A673 (cell line): ENCODE measurements at regions not wholly inside any gene's neighbourhood (a gene's known extent, or its start where the extent isn't known, plus 50 kb on each side); places are given as distances from the start of the nearest gene placed in this dataset.

Experiments
- BruUV-seq: library from RNA; stranded (reverse); fragments of 400-500 nt; replicated peaks from 2 replicates; lab custom pipeline; 2021; lab: Mats Ljungman, UMichigan
- CTCF ChIA-PET: fragments of 300-600 bp; sonication (Branson Sonifier 250); formaldehyde crosslinking; loops from one replicate; lab custom pipeline; 2022; ENCODE audit warnings: antibody characterized with exemption; lab: Charles Lee
- POLR2A ChIA-PET: fragments of 300-600 bp; sonication (Branson Sonifier 250); formaldehyde crosslinking; loops from one replicate; lab custom pipeline; 2022; ENCODE audit warnings: antibody characterized with exemption; ENCODE audit not compliant: low non-redundant PET; lab: Charles Lee
- DNase-seq: peaks from one replicate; pipeline ENCODE4 v3.0.0-alpha.2; 2015; ENCODE audit warnings: low spot score
- H3K27ac ChIP-seq: fragments of 200-600 bp; sonication (generic); 2 replicates; pipeline ENCODE4 v1.5.1; 2016; ENCODE audit warnings: mixed run types, low read depth, mild to moderate bottlenecking, mixed read lengths, antibody characterized with exemption, low read length; ENCODE audit not compliant: poor library complexity, severe bottlenecking
- H3K27me3 ChIP-seq: fragments of 200-600 bp; sonication (generic); replicated peaks from 2 replicates; pipeline ENCODE4 v1.6.1; 2017; ENCODE audit warnings: mixed run types, low read depth, mild to moderate bottlenecking, mixed read lengths, antibody characterized with exemption, low read length; ENCODE audit not compliant: insufficient read depth, poor library complexity
- H3K36me3 ChIP-seq: fragments of 200-600 bp; sonication (generic); 2 replicates; pipeline ENCODE4 v1.6.1; 2016; ENCODE audit warnings: mixed run types, mild to moderate bottlenecking, mixed read lengths, antibody characterized with exemption, low read length; ENCODE audit not compliant: insufficient read depth, poor library complexity, severe bottlenecking
- H3K4me1 ChIP-seq: fragments of 200-600 bp; sonication (generic); 2 replicates; pipeline ENCODE4 v1.6.1; 2017; ENCODE audit warnings: mixed run types, mild to moderate bottlenecking, mixed read lengths, antibody characterized with exemption, low read length; ENCODE audit not compliant: insufficient read depth, poor library complexity, severe bottlenecking
- H3K4me3 ChIP-seq: fragments of 200-600 bp; sonication (generic); 2 replicates; pipeline ENCODE4 v1.5.1; 2016; ENCODE audit warnings: low read depth, mixed run types, mild to moderate bottlenecking, mixed read lengths, low read length; ENCODE audit not compliant: poor library complexity, severe bottlenecking
- H3K9me3 ChIP-seq: fragments of 200-600 bp; sonication (generic); 2 replicates; pipeline ENCODE4 v1.6.1; 2016; ENCODE audit warnings: mixed run types, low read depth, mild to moderate bottlenecking, mixed read lengths, antibody characterized with exemption, low read length; ENCODE audit not compliant: poor library complexity, severe bottlenecking
- CTCF ChIP-seq: fragments of 300-800, 200-600 bp; sonication (generic); conservative IDR thresholded peaks from 2 replicates; pipeline ENCODE4 v1.5.1; 2017; ENCODE audit warnings: low read depth, mild to moderate bottlenecking, antibody characterized with exemption, low read length, moderate library complexity, mixed read lengths
- EZH2 ChIP-seq: fragments of 200-600 bp; sonication (generic); IDR thresholded peaks from 2 replicates; pipeline ENCODE4 v1.6.1; 2017; ENCODE audit warnings: borderline replicate concordance, low read depth, mild to moderate bottlenecking, mixed read lengths, antibody characterized with exemption, low read length; ENCODE audit not compliant: poor library complexity, severe bottlenecking
- intact Hi-C: fragments of 100-400 bp; cut with micrococcal nuclease; formaldehyde crosslinking; loops from one replicate; pipeline ENCODE4 v1.10.0; 2022; ENCODE audit not compliant: unreplicated experiment

- Histone ChIP-seq H3K36me3 (no peaks in the 10 kb centered on the region), H3K27me3 (no peaks in the 10 kb centered on the region), H3K27ac (no peak overlapping the region), H3K4me3 (no peak overlapping the region), H3K9me3 (no peaks in the 10 kb centered on the region), H3K4me1 (no peaks in the 10 kb centered on the region)
- intact Hi-C loops, result no loop called here
- no peak for DNase-seq
- TF ChIP-seq EZH2 (no peak), CTCF (no peak)
- CTCF ChIA-PET, result no interaction called here
- no TSS peak for BruUV-seq
- POLR2A ChIA-PET, result no interaction called here
These were observed 261.7 kb downstream of the AEBP2 start for GRCh38 chr12:19700969-19701368.

- intact Hi-C loops, result no loop called here
- BruUV-seq, result no TSS peak
- Histone ChIP-seq H3K4me3 (no peak overlapping the region), H3K9me3 (no peaks in the 10 kb centered on the region), H3K27me3 (no peaks in the 10 kb centered on the region), H3K4me1 (no peaks in the 10 kb centered on the region), H3K27ac (no peak overlapping the region), H3K36me3 (no peaks in the 10 kb centered on the region)
- POLR2A ChIA-PET, result no interaction called here
- CTCF ChIA-PET, result no interaction called here
- TF ChIP-seq EZH2 (no peak), CTCF (no peak)
- no peak for DNase-seq
These were observed 265.7 kb downstream of the AEBP2 start for GRCh38 chr12:19704966-19705365.

GRCh38 chr12:19706936-19707335, 267.6 kb downstream of the AEBP2 start:
- ChIA-PET CTCF (no interaction called here), POLR2A (no interaction called here)

More at GRCh38 chr12:19706936-19707335, 267.6 kb downstream of the AEBP2 start:
- intact Hi-C loops, result no loop called here
- H3K27me3 ChIP-seq, result no peaks in the 10 kb centered on the region
- H3K9me3 ChIP-seq, result no peaks in the 10 kb centered on the region
- H3K4me1 ChIP-seq, result no peaks in the 10 kb centered on the region
- H3K4me3 ChIP-seq, result no peak overlapping the region
- TF ChIP-seq CTCF, result no peak
- no peak for DNase-seq
- no peak overlapping the region for H3K27ac ChIP-seq
- H3K36me3 ChIP-seq, result no peaks in the 10 kb centered on the region
- BruUV-seq, result no TSS peak
